NOMO-1 (cell line): ENCODE measurements at regions not wholly inside any gene's neighbourhood (a gene's known extent, or its start where the extent isn't known, plus 50 kb on each side); places are given as distances from the start of the nearest gene placed in this dataset.
"Not testable (repeated sequence)": the region's sequence is repeated elsewhere in the genome, so short reads cannot be mapped to it uniquely, and the experiment has no call there.

Experiments
- DNase-seq, 2 experiments: peaks; one replicate each; lab custom pipeline; 2025; ENCODE audit not compliant: unreplicated experiment in 2 of 2; lab: John Stamatoyannopoulos, UW

- peak in 1 of 2 experiments; percentile 34 for DNase-seq
Observed at GRCh38 chr12:91515944-91516694, 333.5 kb upstream of the DCN start.

GRCh38 chr12:91513313-91513712, 330.7 kb upstream of the DCN start:
- peak; percentile 1 to 31 for DNase-seq

GRCh38 chr12:91511795-91512420, 329.3 kb upstream of the DCN start:
- DNase-seq = no peak

- no peak for DNase-seq
Observed at GRCh38 chr12:91507754-91508153, 325.1 kb upstream of the DCN start.

GRCh38 chr12:91506452-91506851, 323.8 kb upstream of the DCN start:
- DNase-seq = no peak

GRCh38 chr12:91505006-91505405, 322.4 kb upstream of the DCN start:
- no peak for DNase-seq

GRCh38 chr12:91502208-91502607, 319.6 kb upstream of the DCN start:
- no peak for DNase-seq

GRCh38 chr12:91496337-91496736, 313.7 kb upstream of the DCN start:
- DNase-seq = no peak

- DNase-seq = no peak
Observed at GRCh38 chr12:91493308-91493707, 310.7 kb upstream of the DCN start.

- no peak for DNase-seq
Observed at GRCh38 chr12:91492648-91493047, 310.0 kb upstream of the DCN start.

- DNase-seq = no peak
Observed at GRCh38 chr12:91490667-91491311, 308.2 kb upstream of the DCN start.

- no peak for DNase-seq
Observed at GRCh38 chr12:91483471-91483985, 300.9 kb upstream of the DCN start.

- no peak for DNase-seq
Observed at GRCh38 chr12:91482231-91482630, 299.6 kb upstream of the DCN start.

GRCh38 chr12:91478500-91478899, 295.9 kb upstream of the DCN start:
- no peak for DNase-seq

GRCh38 chr12:91467686-91468085, 285.1 kb upstream of the DCN start:
- no peak for DNase-seq

GRCh38 chr12:91461061-91461460, 278.4 kb upstream of the DCN start:
- no peak for DNase-seq

- DNase-seq = no peak
Observed at GRCh38 chr12:91460469-91460868, 277.9 kb upstream of the DCN start.

GRCh38 chr12:91455321-91455720, 272.7 kb upstream of the DCN start:
- no peak for DNase-seq

GRCh38 chr12:91454179-91454578, 271.6 kb upstream of the DCN start:
- DNase-seq = no peak

- not testable (repeated sequence) for DNase-seq
Observed at GRCh38 chr12:91452464-91452863, 269.8 kb upstream of the DCN start.

GRCh38 chr12:91441993-91442952, 259.7 kb upstream of the DCN start:
- no peak for DNase-seq
